BLaER1 treated with 17β-estradiol and CSF1 and Interleukin-3, amounts not matched to agents 10 nM and 100 nM (cell line): ENCODE measurements at regions not wholly inside any gene's neighbourhood (a gene's known extent, or its start where the extent isn't known, plus 50 kb on each side); places are given as distances from the start of the nearest gene placed in this dataset.

Experiments
- H3K27ac ChIP-seq, 11 experiments: shearing (Covaris generic); formaldehyde crosslinking; 2 replicates each; pipeline ENCODE4 v1.8.1; 2022
- H3K27me3 ChIP-seq, 11 experiments: shearing (Covaris generic); formaldehyde crosslinking; 2 replicates each; pipeline ENCODE4 v1.8.1; 2022
- H3K36me3 ChIP-seq, 11 experiments: shearing (Covaris generic); formaldehyde crosslinking; 2 replicates each; pipeline ENCODE4 v1.8.1; 2022
- H3K4me1 ChIP-seq, 10 experiments: shearing (Covaris generic); formaldehyde crosslinking; 2 replicates each; pipeline ENCODE4 v1.8.1; 2022
- H3K4me2 ChIP-seq, 11 experiments: shearing (Covaris generic); formaldehyde crosslinking; 2 replicates each; pipeline ENCODE4 v1.8.1; 2022
- H3K4me3 ChIP-seq, 10 experiments: shearing (Covaris generic); formaldehyde crosslinking; 2 replicates each; pipeline ENCODE4 v1.8.1; 2022
- H3K9ac ChIP-seq, 11 experiments: shearing (Covaris generic); formaldehyde crosslinking; 2 replicates each; pipeline ENCODE4 v1.8.1; 2022
- H3K9me3 ChIP-seq, 11 experiments: shearing (Covaris generic); formaldehyde crosslinking; replicated peaks in 1 of 11; 2 replicates each; pipeline ENCODE4 v1.8.1; 2022
- H4K20me1 ChIP-seq, 11 experiments: shearing (Covaris generic); formaldehyde crosslinking; 2 replicates each; pipeline ENCODE4 v1.8.1; 2022
- Cebpa-rat ChIP-seq, 11 experiments: shearing (Covaris generic); IDR thresholded peaks; 2 replicates each; pipeline ENCODE4 v1.8.1; 2022

DNA sequence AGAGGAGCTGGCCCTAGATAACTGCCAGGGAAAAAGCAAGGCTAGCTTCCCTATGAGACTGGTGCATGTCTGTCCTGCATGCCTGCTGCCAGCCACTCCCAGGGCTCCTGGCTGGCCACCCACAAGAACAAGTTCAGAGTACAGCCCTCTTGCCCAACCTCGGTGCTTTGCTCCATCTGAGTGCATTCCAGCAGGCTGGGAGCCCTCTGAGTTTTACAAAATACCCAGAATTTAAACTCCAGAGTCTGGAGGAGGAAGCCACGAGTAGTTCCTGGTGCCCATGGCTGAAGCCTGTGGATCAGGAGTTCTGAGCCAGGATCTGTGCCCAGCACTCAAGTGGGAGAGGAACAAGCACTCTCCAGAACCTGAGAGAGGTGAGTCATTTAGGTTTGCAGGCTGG is 111.6 kb downstream of the MAGEE2 start:
- Histone ChIP-seq H3K4me1 (no peaks in the 10 kb centered on the region), H4K20me1 (no peaks in the 10 kb centered on the region), H3K27me3 (peaks cover 0 to 27% (median 20%) of the 10 kb centered on the region in 11 experiments; a peak in 15 of 22 replicates), H3K4me3 (no peak overlapping the region), H3K9me3 (peaks cover 1 to 10% (median 4%) of the 10 kb centered on the region in 11 experiments; a peak in 11 of 22 replicates), H3K27ac (no peak overlapping the region), H3K36me3 (no peaks in the 10 kb centered on the region), H3K4me2 (no peak overlapping the region), H3K9ac (no peak overlapping the region)
- no peak for TF ChIP-seq Cebpa-rat (IDR thresholded peaks at IDR 0.05)

DNA sequence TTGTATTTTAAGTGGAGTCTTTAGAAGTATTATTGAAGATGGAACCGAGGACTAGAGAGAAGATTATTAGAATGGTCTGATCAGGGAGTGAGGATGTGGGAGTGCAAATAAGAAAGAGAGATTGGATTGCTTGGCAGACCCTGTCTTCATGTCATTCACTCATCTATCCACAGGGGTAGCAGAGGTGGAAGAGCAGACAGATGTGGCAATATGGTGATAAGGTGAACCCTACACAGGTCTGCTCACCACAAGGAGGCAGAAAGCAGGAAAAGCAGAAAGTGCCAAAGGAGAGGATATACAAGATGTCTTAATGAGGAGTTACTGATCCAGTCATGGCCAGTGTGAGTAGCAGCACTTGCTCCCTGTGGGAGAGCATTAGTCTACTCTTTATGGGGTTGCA is 129.4 kb downstream of the MAGEE2 start:
- no peaks in the 10 kb centered on the region; a peak in 1 of 22 replicates for H4K20me1 ChIP-seq
- H3K4me2 ChIP-seq: no peak overlapping the region
- no peak overlapping the region for H3K9ac ChIP-seq
- no peaks in the 10 kb centered on the region for H3K4me1 ChIP-seq
- no peak for TF ChIP-seq Cebpa-rat (IDR thresholded peaks at IDR 0.05)
- H3K27ac ChIP-seq: no peak overlapping the region
- H3K36me3 ChIP-seq: no peaks in the 10 kb centered on the region
- H3K27me3 ChIP-seq: peaks cover 6 to 66% (median 33%) of the 10 kb centered on the region in 11 experiments; a peak in 21 of 22 replicates
- H3K9me3 ChIP-seq: peaks cover 15 to 22% (median 21%) of the 10 kb centered on the region in 11 experiments
- no peak overlapping the region for H3K4me3 ChIP-seq

DNA sequence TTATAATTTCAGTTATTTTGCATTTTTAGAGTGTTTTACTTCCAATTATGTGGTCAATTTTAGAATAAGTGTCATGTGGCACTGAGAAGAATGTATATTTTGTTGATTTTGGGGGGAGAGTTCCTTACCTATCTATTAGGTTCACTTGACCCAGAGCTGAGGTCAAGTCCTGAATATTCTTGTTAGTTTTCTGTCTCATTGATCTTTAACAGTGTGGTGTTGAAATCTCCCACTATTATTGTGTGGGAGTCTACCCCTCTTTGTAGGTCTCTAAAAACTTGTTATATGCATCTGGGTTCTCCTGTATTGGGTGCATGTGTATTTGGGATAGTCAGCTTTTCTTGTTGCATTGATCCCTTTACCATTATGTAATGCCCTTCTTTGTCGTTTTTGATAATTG is 127.0 kb upstream of the ZDHHC15 start:
- H3K9me3 ChIP-seq: peaks cover 48 to 72% (median 58%) of the 10 kb centered on the region in 11 experiments
- H3K36me3 ChIP-seq: no peaks in the 10 kb centered on the region
- no peaks in the 10 kb centered on the region for H4K20me1 ChIP-seq
- H3K27ac ChIP-seq: no peak overlapping the region
- H3K4me2 ChIP-seq: no peak overlapping the region
- no peak overlapping the region for H3K4me3 ChIP-seq
- peaks cover 3 to 30% (median 16%) of the 10 kb centered on the region in 11 experiments; a peak in 19 of 22 replicates for H3K27me3 ChIP-seq
- no peaks in the 10 kb centered on the region for H3K4me1 ChIP-seq
- no peak for TF ChIP-seq Cebpa-rat (IDR thresholded peaks at IDR 0.05)
- H3K9ac ChIP-seq: no peak overlapping the region

DNA sequence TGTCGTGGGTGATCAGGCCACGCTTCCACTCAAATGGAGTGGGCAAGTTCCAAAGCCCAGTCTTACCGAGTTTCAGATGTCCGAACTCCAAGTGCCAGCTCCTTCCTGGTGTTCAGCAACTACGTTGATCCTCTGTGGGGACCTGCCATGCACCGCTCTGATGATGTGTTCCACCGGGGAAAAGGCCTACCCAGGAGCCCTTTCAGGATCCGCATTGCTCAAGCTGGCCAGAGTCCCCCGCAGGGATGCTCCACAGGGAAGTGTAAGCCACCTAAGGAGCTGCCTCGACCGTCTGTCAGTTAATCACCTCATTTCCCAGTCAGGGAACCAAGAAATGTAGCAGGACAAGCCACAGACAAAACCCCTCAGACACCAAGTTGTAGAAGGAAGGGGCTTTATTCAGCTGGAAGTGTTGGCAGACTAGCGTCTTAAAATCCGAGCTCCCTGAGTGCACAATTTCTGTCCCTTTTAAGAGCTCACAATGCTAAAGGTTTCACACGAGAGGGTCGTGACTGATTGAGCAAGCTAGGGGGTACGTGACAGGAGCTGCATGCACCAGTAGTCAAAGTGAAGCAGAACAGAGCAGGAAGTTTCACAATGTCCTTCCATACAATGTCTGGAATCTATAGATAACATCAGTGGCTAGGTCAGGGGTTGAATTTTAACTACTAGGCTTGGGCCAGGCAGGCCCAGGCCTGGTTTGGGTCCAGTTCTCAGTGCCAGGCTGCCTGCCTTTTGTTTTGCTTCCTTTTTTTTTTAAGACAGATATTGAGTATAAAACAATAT is 126.2 kb upstream of the ZDHHC15 start:
- H3K36me3 ChIP-seq: no peaks in the 10 kb centered on the region
- H3K4me3 ChIP-seq: no peak overlapping the region
- H3K9me3 ChIP-seq: peaks cover 55 to 80% (median 67%) of the 10 kb centered on the region in 11 experiments
- no peaks in the 10 kb centered on the region for H4K20me1 ChIP-seq
- no peak overlapping the region for H3K27ac ChIP-seq
- no peaks in the 10 kb centered on the region for H3K4me1 ChIP-seq
- H3K9ac ChIP-seq: no peak overlapping the region
- TF ChIP-seq Cebpa-rat (IDR thresholded peaks at IDR 0.05): no peak
- H3K4me2 ChIP-seq: no peak overlapping the region
- H3K27me3 ChIP-seq: peaks cover 3 to 22% (median 9%) of the 10 kb centered on the region in 11 experiments; a peak in 13 of 22 replicates

DNA sequence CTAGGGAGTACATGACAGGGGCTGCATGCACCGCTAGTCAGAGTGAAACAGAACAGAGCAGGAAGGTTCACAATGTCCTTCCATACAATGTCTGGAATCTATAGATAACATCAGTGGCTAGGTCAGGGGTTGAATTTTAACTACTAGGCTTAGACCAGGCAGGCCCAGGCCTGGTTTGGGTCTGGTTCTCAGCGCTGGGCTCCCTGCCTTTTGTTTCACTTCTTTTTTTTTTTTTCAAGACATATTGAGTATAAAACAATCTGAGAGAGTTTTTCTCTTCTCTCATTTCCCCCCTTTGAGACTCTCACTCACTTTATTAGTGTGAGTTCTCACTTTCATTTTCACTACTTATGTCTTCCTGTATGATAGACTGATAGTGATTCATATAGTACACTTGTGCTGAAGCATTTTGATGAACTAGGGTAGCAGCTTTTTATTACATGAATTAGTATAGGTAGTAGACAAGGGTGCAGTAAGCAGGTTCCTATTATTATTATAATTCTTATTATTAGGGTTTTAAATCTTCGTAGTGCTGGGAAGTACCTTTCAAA is 120.0 kb upstream of the ZDHHC15 start:
- TF ChIP-seq Cebpa-rat (IDR thresholded peaks at IDR 0.05): no peak
- Histone ChIP-seq H3K27ac (no peak overlapping the region), H4K20me1 (no peaks in the 10 kb centered on the region), H3K36me3 (no peaks in the 10 kb centered on the region), H3K9me3 (peaks cover 39 to 89% (median 58%) of the 10 kb centered on the region in 11 experiments), H3K4me1 (no peaks in the 10 kb centered on the region), H3K27me3 (peaks cover 13 to 33% (median 24%) of the 10 kb centered on the region in 11 experiments; a peak in 21 of 22 replicates), H3K4me3 (no peak overlapping the region), H3K9ac (no peak overlapping the region), H3K4me2 (no peak overlapping the region)

DNA sequence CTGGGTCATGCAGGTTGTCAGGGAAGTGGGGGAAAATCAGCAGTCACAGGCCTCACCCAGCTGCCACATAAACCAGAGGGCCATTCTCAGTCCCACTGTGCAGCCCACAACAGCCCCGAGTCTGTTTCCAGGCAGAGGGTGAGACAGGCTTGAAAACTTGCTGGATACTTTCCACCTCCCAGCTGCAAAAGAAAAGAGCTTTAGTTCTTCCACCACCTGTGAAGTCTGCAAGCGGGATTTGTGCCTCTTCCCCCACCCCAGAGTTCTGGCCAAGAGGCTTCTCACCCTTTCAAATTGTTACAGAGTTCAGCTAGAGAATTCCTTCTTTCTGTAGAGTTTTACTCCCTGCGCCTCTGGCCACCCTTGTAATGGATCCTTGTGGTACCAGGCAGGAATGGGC is 115.5 kb upstream of the ZDHHC15 start:
- Histone ChIP-seq H3K27me3 (peaks cover 44 to 79% (median 70%) of the 10 kb centered on the region in 11 experiments), H3K4me3 (no peak overlapping the region), H3K27ac (no peak overlapping the region), H3K4me2 (no peak overlapping the region), H3K9ac (no peak overlapping the region), H3K36me3 (no peaks in the 10 kb centered on the region), H3K9me3 (peaks cover 22 to 63% (median 32%) of the 10 kb centered on the region in 11 experiments), H4K20me1 (no peaks in the 10 kb centered on the region), H3K4me1 (no peaks in the 10 kb centered on the region)
- TF ChIP-seq Cebpa-rat (IDR thresholded peaks at IDR 0.05): no peak

DNA sequence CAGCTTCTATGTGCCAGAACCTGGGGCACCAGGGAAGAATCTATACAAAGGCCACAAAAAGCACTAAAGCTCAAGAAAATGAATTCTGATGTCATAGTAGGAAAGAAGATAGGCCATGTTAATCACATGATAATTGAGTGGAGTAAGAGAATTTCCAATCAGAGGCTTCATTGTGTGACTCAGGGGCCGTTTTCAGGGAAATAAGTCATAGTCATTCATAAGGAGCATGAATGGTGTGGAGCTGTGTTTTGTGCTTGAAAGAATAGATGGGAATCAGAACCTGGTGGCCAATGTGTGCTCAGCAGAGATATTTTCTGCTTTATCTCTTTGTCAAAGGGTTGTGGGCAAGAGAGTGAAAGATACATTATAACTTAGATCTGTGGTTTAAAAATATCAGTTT is 102.4 kb upstream of the ZDHHC15 start:
- TF ChIP-seq Cebpa-rat (IDR thresholded peaks at IDR 0.05): no peak

DNA sequence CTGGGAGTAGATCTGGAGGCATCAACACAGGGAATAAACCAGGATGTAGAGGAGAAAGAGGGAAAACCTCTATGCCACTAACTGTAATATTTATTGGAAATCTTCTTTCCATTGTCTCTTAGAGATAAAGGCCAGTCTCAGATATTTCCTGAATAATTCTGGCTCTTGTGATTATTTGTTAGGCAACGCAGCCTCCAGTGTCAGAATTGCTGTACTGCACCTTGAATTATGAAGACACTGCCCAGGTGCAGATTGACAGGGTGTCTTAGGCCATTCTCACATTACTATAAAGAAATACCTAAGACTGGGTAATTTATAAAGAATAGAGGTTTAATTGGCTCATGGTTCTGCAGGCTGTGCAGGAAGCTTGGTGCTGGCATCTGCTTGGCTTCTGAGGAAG is 100.7 kb upstream of the ZDHHC15 start:
- no peaks in the 10 kb centered on the region for H3K36me3 ChIP-seq
- no peaks in the 10 kb centered on the region for H3K4me1 ChIP-seq
- TF ChIP-seq Cebpa-rat (IDR thresholded peaks at IDR 0.05): no peak
- H3K9me3 ChIP-seq: peaks cover 0 to 9% (median 6%) of the 10 kb centered on the region in 11 experiments; a peak in 6 of 22 replicates
- H3K4me2 ChIP-seq: no peak overlapping the region
- no peak overlapping the region for H3K9ac ChIP-seq
- no peaks in the 10 kb centered on the region for H4K20me1 ChIP-seq
- H3K27me3 ChIP-seq: peaks cover 8 to 43% (median 38%) of the 10 kb centered on the region in 11 experiments; a peak in 19 of 22 replicates
- no peak overlapping the region for H3K4me3 ChIP-seq
- H3K27ac ChIP-seq: no peak overlapping the region

More for the DNA sequence above, 102.4 kb upstream of the ZDHHC15 start:
- H3K36me3 ChIP-seq: no peaks in the 10 kb centered on the region
- H3K9ac ChIP-seq: no peak overlapping the region
- no peak overlapping the region for H3K4me2 ChIP-seq
- no peaks in the 10 kb centered on the region for H4K20me1 ChIP-seq
- no peak overlapping the region for H3K27ac ChIP-seq
- H3K9me3 ChIP-seq: peaks cover 0 to 9% (median 6%) of the 10 kb centered on the region in 11 experiments; a peak in 6 of 22 replicates
- H3K27me3 ChIP-seq: peaks cover 8 to 60% (median 53%) of the 10 kb centered on the region in 11 experiments; a peak in 19 of 22 replicates
- no peaks in the 10 kb centered on the region for H3K4me1 ChIP-seq
- no peak overlapping the region for H3K4me3 ChIP-seq

DNA sequence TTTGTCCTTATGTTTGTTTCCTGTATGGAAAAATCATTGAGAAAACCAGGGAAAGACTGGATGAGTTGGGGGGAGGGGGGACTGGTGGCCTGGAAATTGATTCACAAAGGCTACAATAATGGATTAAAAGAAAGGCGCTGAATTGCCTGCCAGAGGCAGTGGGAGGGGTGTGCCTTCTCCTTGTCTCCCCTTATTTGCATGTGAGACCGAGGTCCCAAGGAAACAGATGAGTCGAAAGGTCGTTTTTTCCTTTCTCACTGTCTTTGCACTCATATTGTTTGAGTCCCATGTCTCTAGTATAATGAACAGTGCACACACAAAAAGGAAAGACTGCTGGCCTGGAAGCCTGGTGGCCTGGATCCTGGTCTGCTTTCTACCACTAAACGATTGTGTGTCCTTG is 86.6 kb upstream of the ZDHHC15 start:
- Histone ChIP-seq H3K27me3 (peaks cover 6 to 59% (median 35%) of the 10 kb centered on the region in 11 experiments; a peak in 18 of 22 replicates), H4K20me1 (no peaks in the 10 kb centered on the region), H3K27ac (no peak overlapping the region), H3K4me3 (no peak overlapping the region), H3K4me2 (no peak overlapping the region), H3K4me1 (no peaks in the 10 kb centered on the region), H3K9me3 (peaks cover 0 to 11% (median 8%) of the 10 kb centered on the region in 11 experiments; a peak in 9 of 22 replicates), H3K9ac (no peak overlapping the region), H3K36me3 (no peaks in the 10 kb centered on the region)
- TF ChIP-seq Cebpa-rat (IDR thresholded peaks at IDR 0.05): no peak
